WTC11 (cell line): ENCODE measurements at regions not wholly inside any gene's neighbourhood (a gene's known extent, or its start where the extent isn't known, plus 50 kb on each side); places are given as distances from the start of the nearest gene placed in this dataset.

Source experiments
- CBFB ChIP-seq: sonication (generic); formaldehyde crosslinking; IDR thresholded peaks from 2 replicates; pipeline ENCODE4 v1.8.1; 2022; ENCODE audit warnings: mild to moderate bottlenecking, low read depth, missing genetic modification reagents
- ETV6 ChIP-seq: sonication (generic); formaldehyde crosslinking; IDR thresholded peaks from 2 replicates; pipeline ENCODE4 v1.8.1; 2022; ENCODE audit warnings: mild to moderate bottlenecking, missing genetic modification reagents
- FOXK1 ChIP-seq: sonication (generic); formaldehyde crosslinking; IDR thresholded peaks from 2 replicates; pipeline ENCODE4 v1.8.0; 2022; ENCODE audit warnings: mild to moderate bottlenecking, moderate library complexity, missing genetic modification reagents
- SMAD4 ChIP-seq: sonication (generic); formaldehyde crosslinking; IDR thresholded peaks from 2 replicates; pipeline ENCODE4 v1.8.0; 2022; ENCODE audit warnings: mild to moderate bottlenecking, missing genetic modification reagents
- TCF7 ChIP-seq: sonication (generic); formaldehyde crosslinking; IDR thresholded peaks from 2 replicates; pipeline ENCODE4 v1.8.0; 2022; ENCODE audit warnings: mild to moderate bottlenecking, low read depth, missing genetic modification reagents, moderate library complexity
- ZNF263 ChIP-seq: sonication (generic); formaldehyde crosslinking; IDR thresholded peaks from 2 replicates; pipeline ENCODE4 v1.8.1; 2022; ENCODE audit warnings: low read depth, mild to moderate bottlenecking, moderate library complexity, missing genetic modification reagents
- TF ChIP-seq, protein P1 (sequence below): fragments of 200-600 bp; IDR thresholded peaks from 2 replicates; pipeline ENCODE4 v1.8.0; 2022; ENCODE audit warnings: antibody characterized with exemption
- TF ChIP-seq, protein P2 (sequence below): fragments of 250-450 bp; sonication (Bioruptor Pico); IDR thresholded peaks from 2 replicates; pipeline ENCODE4 v2.1.2; 2022; ENCODE audit warnings: mild to moderate bottlenecking, moderate library complexity
- TF ChIP-seq, protein P3 (sequence below): sonication (generic); formaldehyde crosslinking; IDR thresholded peaks from 2 replicates; pipeline ENCODE4 v1.8.0; 2023; ENCODE audit warnings: mild to moderate bottlenecking, missing genetic modification reagents

DNA sequence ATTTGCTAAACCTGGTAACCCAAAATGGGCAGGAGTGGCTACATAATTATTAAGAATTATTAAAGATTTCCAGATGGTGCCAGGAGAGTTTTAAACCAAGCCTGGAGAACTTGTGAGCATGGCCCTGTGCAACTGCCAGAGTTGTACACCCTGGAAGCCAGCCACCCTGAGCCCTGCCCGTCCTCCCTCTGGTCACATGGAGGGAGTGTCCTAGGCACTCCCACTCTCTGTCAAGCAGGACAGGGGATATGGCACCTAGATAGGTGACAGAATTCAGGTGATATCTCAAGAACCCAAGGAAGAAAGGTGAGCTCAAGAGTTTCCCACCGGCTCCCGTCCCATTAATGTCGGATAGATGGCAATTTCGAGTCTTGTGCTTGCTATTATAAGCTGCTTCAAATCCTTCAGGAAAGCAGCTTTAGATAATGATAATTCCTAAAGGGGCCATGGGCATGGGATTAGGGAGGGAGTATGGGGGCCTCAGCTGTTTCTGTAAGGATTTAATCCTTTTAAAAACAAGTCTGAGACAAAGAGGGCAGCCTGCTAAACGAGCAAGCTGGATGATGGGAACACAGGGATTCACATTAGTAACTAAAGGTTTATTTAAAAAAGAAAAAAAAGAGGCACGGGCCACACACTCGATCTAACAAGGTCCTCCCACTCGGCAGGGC lies 169.1 kb downstream of the BMP7 start:
- TF ChIP-seq SMAD4 (CRISPR knock-in tag), result no peak
- TF ChIP-seq, protein P1, sequence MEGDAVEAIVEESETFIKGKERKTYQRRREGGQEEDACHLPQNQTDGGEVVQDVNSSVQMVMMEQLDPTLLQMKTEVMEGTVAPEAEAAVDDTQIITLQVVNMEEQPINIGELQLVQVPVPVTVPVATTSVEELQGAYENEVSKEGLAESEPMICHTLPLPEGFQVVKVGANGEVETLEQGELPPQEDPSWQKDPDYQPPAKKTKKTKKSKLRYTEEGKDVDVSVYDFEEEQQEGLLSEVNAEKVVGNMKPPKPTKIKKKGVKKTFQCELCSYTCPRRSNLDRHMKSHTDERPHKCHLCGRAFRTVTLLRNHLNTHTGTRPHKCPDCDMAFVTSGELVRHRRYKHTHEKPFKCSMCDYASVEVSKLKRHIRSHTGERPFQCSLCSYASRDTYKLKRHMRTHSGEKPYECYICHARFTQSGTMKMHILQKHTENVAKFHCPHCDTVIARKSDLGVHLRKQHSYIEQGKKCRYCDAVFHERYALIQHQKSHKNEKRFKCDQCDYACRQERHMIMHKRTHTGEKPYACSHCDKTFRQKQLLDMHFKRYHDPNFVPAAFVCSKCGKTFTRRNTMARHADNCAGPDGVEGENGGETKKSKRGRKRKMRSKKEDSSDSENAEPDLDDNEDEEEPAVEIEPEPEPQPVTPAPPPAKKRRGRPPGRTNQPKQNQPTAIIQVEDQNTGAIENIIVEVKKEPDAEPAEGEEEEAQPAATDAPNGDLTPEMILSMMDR, result no peak
- TF ChIP-seq ETV6 (CRISPR knock-in tag), result no peak
- TF ChIP-seq CBFB (CRISPR knock-in tag), result no peak
- TF ChIP-seq, protein P2, sequence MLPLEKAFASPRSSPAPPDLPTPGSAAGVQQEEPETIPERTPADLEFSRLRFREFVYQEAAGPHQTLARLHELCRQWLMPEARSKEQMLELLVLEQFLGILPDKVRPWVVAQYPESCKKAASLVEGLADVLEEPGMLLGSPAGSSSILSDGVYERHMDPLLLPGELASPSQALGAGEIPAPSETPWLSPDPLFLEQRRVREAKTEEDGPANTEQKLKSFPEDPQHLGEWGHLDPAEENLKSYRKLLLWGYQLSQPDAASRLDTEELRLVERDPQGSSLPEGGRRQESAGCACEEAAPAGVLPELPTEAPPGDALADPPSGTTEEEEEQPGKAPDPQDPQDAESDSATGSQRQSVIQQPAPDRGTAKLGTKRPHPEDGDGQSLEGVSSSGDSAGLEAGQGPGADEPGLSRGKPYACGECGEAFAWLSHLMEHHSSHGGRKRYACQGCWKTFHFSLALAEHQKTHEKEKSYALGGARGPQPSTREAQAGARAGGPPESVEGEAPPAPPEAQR (CRISPR knock-in tag), result no peak
- TF ChIP-seq ZNF263 (CRISPR knock-in tag), result no peak
- TF ChIP-seq, protein P3, sequence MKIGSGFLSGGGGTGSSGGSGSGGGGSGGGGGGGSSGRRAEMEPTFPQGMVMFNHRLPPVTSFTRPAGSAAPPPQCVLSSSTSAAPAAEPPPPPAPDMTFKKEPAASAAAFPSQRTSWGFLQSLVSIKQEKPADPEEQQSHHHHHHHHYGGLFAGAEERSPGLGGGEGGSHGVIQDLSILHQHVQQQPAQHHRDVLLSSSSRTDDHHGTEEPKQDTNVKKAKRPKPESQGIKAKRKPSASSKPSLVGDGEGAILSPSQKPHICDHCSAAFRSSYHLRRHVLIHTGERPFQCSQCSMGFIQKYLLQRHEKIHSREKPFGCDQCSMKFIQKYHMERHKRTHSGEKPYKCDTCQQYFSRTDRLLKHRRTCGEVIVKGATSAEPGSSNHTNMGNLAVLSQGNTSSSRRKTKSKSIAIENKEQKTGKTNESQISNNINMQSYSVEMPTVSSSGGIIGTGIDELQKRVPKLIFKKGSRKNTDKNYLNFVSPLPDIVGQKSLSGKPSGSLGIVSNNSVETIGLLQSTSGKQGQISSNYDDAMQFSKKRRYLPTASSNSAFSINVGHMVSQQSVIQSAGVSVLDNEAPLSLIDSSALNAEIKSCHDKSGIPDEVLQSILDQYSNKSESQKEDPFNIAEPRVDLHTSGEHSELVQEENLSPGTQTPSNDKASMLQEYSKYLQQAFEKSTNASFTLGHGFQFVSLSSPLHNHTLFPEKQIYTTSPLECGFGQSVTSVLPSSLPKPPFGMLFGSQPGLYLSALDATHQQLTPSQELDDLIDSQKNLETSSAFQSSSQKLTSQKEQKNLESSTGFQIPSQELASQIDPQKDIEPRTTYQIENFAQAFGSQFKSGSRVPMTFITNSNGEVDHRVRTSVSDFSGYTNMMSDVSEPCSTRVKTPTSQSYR, result no peak
- no peak for TF ChIP-seq TCF7 (CRISPR knock-in tag)
- no peak for TF ChIP-seq FOXK1 (CRISPR knock-in tag)
